Suprapubic skin (tissue), 4 donors: ENCODE measurements at regions not wholly inside any gene's neighbourhood (a gene's known extent, or its start where the extent isn't known, plus 50 kb on each side); places are given as distances from the start of the nearest gene placed in this dataset.
"Not testable (repeated sequence)": the region's sequence is repeated elsewhere in the genome, so short reads cannot be mapped to it uniquely, and the experiment has no call there.

Source experiments
- DNase-seq, 2 donors: peaks; one replicate each; pipeline ENCODE4 v3.0.0-alpha.2; 2019; ENCODE audit warnings: low spot score in 2 of 2
- H3K27ac ChIP-seq: fragments of 200-600 bp; sonication (generic); one replicate; pipeline ENCODE4 v1.5.1; 2019
- H3K27me3 ChIP-seq: fragments of 200-600 bp; sonication (generic); one replicate; pipeline ENCODE4 v1.5.1; 2019
- H3K36me3 ChIP-seq: fragments of 200-600 bp; sonication (generic); one replicate; pipeline ENCODE4 v1.5.1; 2019
- H3K4me1 ChIP-seq: fragments of 200-600 bp; sonication (generic); one replicate; pipeline ENCODE4 v1.5.1; 2019
- H3K4me3 ChIP-seq: fragments of 200-600 bp; sonication (generic); one replicate; pipeline ENCODE4 v1.5.1; 2019; ENCODE audit warnings: mild to moderate bottlenecking
- H3K9me3 ChIP-seq: fragments of 200-600 bp; sonication (generic); one replicate; pipeline ENCODE4 v1.5.1; 2019
- CTCF ChIP-seq, 2 donors: fragments of 200-600 bp in 1 of 2; fragments of 450-650 bp in 1 of 2; sonication (generic) in 1 of 2; IDR thresholded peaks; one replicate each; pipeline ENCODE4 v1.5.1; 2016 to 2019; ENCODE audit warnings: antibody characterized with exemption in 2 of 2, mild to moderate bottlenecking in 1 of 2, moderate library complexity in 1 of 2
- EP300 ChIP-seq: sonication (generic); formaldehyde crosslinking; IDR thresholded peaks from one replicate; pipeline ENCODE4 v1.6.1; 2017; ENCODE audit warnings: antibody characterized with exemption
- POLR2A ChIP-seq, 2 donors: fragments of 450-650 bp; IDR thresholded peaks; one replicate each; pipeline ENCODE4 v1.6.1; 2017; ENCODE audit warnings: antibody characterized with exemption in 2 of 2, mild to moderate bottlenecking in 2 of 2, moderate library complexity in 2 of 2
- POLR2AphosphoS5 ChIP-seq, 3 donors: sonication (generic); formaldehyde crosslinking; IDR thresholded peaks; one replicate each; pipeline ENCODE4 v1.6.1; 2017; ENCODE audit warnings: antibody characterized with exemption in 3 of 3
- WGBS: methylation state at CpG from one replicate; pipeline ENCODE4 v1.1.5; 2018; 5-methylcytosine and 5-hydroxymethylcytosine counted together

DNA sequence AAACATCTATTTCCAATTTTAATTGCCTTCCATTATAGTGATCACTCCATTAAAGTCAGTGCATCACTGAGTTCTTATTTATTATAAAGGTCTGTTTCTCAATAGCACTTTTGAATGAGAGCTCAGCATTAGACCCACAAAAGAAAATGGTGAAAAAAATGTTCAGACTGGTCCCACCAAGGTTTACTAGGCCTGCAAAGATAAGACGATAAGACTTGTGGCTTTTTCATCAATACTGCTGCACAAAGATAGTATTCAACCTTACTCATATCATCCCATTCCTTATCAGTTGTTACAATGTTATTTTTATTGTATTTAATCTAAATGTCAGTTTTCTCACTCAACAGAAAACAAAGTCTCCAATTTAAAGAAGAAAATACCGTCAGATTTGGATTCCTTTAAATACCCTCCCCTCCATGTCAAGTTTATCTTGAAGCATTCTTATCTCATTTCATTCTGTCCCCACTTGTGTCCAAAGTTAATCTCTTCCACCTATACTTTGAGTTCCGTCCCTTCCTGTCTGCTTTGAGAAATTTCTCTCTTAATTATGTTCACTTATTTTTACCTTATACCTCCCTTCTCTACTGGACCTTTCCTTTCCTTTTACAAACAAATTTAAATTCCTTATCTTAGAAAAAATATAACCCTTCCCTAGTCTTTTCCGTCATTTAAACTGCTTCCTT is 140.0 kb downstream of the GASK1B start:
- H3K4me1 ChIP-seq = no peaks in the 10 kb centered on the region
- TF ChIP-seq CTCF (IDR thresholded peaks at IDR 0.05) = no peak
- no peak for TF ChIP-seq EP300
- no peak for TF ChIP-seq POLR2A (IDR thresholded peaks at IDR 0.05)
- no peak for TF ChIP-seq POLR2AphosphoS5 (IDR thresholded peaks at IDR 0.05)
- no peaks in the 10 kb centered on the region for H3K36me3 ChIP-seq
- H3K27ac ChIP-seq = no peak overlapping the region
- DNase-seq = no peak
- no peak overlapping the region for H3K4me3 ChIP-seq
- 78% methylated on average over 4 of the region's 4 CpGs for WGBS
- no peaks in the 10 kb centered on the region for H3K9me3 ChIP-seq
- H3K27me3 ChIP-seq = no peaks in the 10 kb centered on the region

GRCh38 chr4:158028381-158028780 is 144.4 kb downstream of the GASK1B start:
- not testable (repeated sequence) for DNase-seq, H3K4me1 ChIP-seq, H3K9me3 ChIP-seq, H3K27ac ChIP-seq, H3K4me3 ChIP-seq, H3K27me3 ChIP-seq, H3K36me3 ChIP-seq

- Histone ChIP-seq H3K9me3 (no peaks in the 10 kb centered on the region), H3K4me1 (peaks cover 12% of the 10 kb centered on the region), H3K36me3 (no peaks in the 10 kb centered on the region), H3K4me3 (no peak overlapping the region), H3K27ac (no peak overlapping the region), H3K27me3 (no peaks in the 10 kb centered on the region)
- TF ChIP-seq CTCF (IDR thresholded peaks at IDR 0.05) (no peak), POLR2A (IDR thresholded peaks at IDR 0.05) (no peak), POLR2AphosphoS5 (IDR thresholded peaks at IDR 0.05) (no peak), EP300 (no peak)
- DNase-seq = no peak
- 89% methylated on average over 1 of the region's 1 CpG for WGBS
Measured at GRCh38 chr4:158025131-158025530, 147.7 kb downstream of the GASK1B start.

DNA sequence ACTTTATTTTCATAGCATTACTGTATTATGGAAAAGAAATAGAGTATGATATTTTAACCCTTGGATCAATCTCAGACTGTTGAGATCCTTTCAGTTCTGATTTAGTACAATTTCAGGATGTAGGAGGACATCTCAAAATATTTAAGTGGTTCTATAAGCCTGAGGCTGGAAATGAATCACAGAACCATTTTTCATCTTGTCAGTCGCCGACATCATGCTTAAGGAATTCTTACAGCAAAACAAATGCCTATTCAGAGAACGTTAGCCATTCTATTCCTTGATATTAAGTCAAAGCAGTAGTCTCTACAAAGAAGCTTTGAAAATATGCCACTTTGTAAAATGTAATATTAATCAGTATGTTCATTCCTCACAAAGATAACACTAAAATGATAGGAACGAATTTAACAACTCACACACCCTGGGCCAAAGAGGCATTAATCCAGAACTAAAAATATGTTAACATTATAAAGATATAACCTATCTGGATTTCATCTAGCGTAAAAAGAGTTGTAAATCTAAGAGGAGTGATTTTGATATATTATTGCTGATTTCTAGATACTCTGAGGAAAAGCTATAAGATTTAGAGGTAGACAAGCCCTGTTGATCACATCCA is 152.0 kb downstream of the GASK1B start:
- H3K4me3 ChIP-seq = no peak overlapping the region
- H3K4me1 ChIP-seq = peaks cover 17% of the 10 kb centered on the region
- TF ChIP-seq POLR2AphosphoS5 (IDR thresholded peaks at IDR 0.05) (no peak), POLR2A (IDR thresholded peaks at IDR 0.05) (no peak), CTCF (IDR thresholded peaks at IDR 0.05) (no peak), EP300 (no peak)
- H3K27ac ChIP-seq = peak overlapping the region; percentile 42
- no peak for DNase-seq
- no peaks in the 10 kb centered on the region for H3K9me3 ChIP-seq
- 34% methylated on average over 5 of the region's 5 CpGs for WGBS
- H3K27me3 ChIP-seq = no peaks in the 10 kb centered on the region
- H3K36me3 ChIP-seq = no peaks in the 10 kb centered on the region

DNA sequence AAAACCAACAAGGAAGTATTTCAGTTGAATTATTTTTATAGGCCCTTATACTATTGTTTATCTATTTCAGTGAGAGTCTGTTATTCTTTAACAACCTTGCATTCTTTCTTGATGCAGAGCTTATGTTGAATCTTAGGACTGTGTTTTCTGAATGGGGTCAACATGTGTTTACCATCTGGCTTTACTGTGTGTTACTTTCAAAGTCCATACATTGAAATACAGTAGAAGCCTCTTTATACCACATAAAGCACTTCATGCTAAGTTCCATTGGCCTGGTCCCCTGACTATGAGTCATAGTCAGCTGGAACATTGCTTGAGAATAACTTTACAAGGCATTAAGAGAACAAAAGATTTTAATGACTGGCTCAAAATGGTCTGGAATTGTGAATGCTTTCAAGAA is 152.6 kb downstream of the GASK1B start:
- peak overlapping the region; percentile 42 for H3K27ac ChIP-seq
- peaks cover 17% of the 10 kb centered on the region for H3K4me1 ChIP-seq

More for the DNA sequence above, 152.6 kb downstream of the GASK1B start:
- no peaks in the 10 kb centered on the region for H3K9me3 ChIP-seq
- no peaks in the 10 kb centered on the region for H3K36me3 ChIP-seq
- TF ChIP-seq POLR2AphosphoS5 (IDR thresholded peaks at IDR 0.05) (no peak), POLR2A (IDR thresholded peaks at IDR 0.05) (no peak), EP300 (no peak), CTCF (IDR thresholded peaks at IDR 0.05) (no peak)
- H3K4me3 ChIP-seq = no peak overlapping the region
- DNase-seq = peak in 1 of 2 donors; percentile 66
- H3K27me3 ChIP-seq = no peaks in the 10 kb centered on the region
